ENCODE measurements at regions not wholly inside any gene's neighbourhood (a gene's known extent, or its start where the extent isn't known, plus 50 kb on each side); places are given as distances from the start of the nearest gene placed in this dataset.
"Not testable (repeated sequence)": the region's sequence is repeated elsewhere in the genome, so short reads cannot be mapped to it uniquely, and the experiment has no call there.

- Histone ChIP-seq H3K4me1 (no peaks in the 10 kb centered on the region), H3K4me3 (no peak overlapping the region), H3K27ac (no peak overlapping the region), H3K36me3 (no peaks in the 10 kb centered on the region), H3K27me3 (no peaks in the 10 kb centered on the region), H3K9me3 (replicated peaks) (no peaks in the 10 kb centered on the region)
- DNase-seq = no peak
These were observed 234.1 kb upstream of the TOM1L1 start for GRCh38 chr17:54666559-54666958.

GRCh38 chr17:54678158-54678557, 222.5 kb upstream of the TOM1L1 start:
- DNase-seq = no peak
- Histone ChIP-seq H3K27me3 (no peaks in the 10 kb centered on the region), H3K4me3 (no peak overlapping the region), H3K4me1 (peaks cover 7% of the 10 kb centered on the region), H3K27ac (no peak overlapping the region), H3K9me3 (replicated peaks) (no peaks in the 10 kb centered on the region), H3K36me3 (no peaks in the 10 kb centered on the region)

- H3K27ac ChIP-seq = peak overlapping the region; percentile 22; the same call in 1 of the 2 replicates
- peak in 1 of 2 experiments; percentile 15 for DNase-seq
- H3K9me3 ChIP-seq (replicated peaks) = no peaks in the 10 kb centered on the region
- no peaks in the 10 kb centered on the region for H3K36me3 ChIP-seq
- no peak overlapping the region for H3K4me3 ChIP-seq
- no peaks in the 10 kb centered on the region for H3K27me3 ChIP-seq
- H3K4me1 ChIP-seq = peaks cover 7% of the 10 kb centered on the region
These were observed 220.2 kb upstream of the TOM1L1 start for GRCh38 chr17:54680410-54680809.

GRCh38 chr17:54694287-54694887, 206.3 kb upstream of the TOM1L1 start:
- no peak for DNase-seq
- no peaks in the 10 kb centered on the region for H3K27me3 ChIP-seq
- H3K9me3 ChIP-seq (replicated peaks) = no peaks in the 10 kb centered on the region
- H3K4me1 ChIP-seq = no peaks in the 10 kb centered on the region
- no peaks in the 10 kb centered on the region for H3K36me3 ChIP-seq
- no peak overlapping the region for H3K4me3 ChIP-seq
- H3K27ac ChIP-seq = no peak overlapping the region

- not testable (repeated sequence) for H3K9me3 ChIP-seq (replicated peaks); H3K36me3 ChIP-seq; DNase-seq; H3K27me3 ChIP-seq; H3K4me1 ChIP-seq; H3K4me3 ChIP-seq; H3K27ac ChIP-seq
These were observed 187.9 kb upstream of the TOM1L1 start for GRCh38 chr17:54712798-54713197.

GRCh38 chr17:54718286-54718685, 182.4 kb upstream of the TOM1L1 start:
- Histone ChIP-seq H3K9me3 (replicated peaks) (no peaks in the 10 kb centered on the region), H3K4me3 (no peak overlapping the region), H3K27ac (no peak overlapping the region), H3K36me3 (no peaks in the 10 kb centered on the region), H3K4me1 (no peaks in the 10 kb centered on the region), H3K27me3 (no peaks in the 10 kb centered on the region)
- DNase-seq = no peak

- no peak for DNase-seq
- H3K36me3 ChIP-seq = no peaks in the 10 kb centered on the region
These were observed 173.0 kb upstream of the TOM1L1 start for GRCh38 chr17:54727624-54728023.

GRCh38 chr17:54736573-54736972, 164.1 kb upstream of the TOM1L1 start:
- DNase-seq = peak in 1 of 2 experiments; percentile 5

More at GRCh38 chr17:54727624-54728023, 173.0 kb upstream of the TOM1L1 start:
- Histone ChIP-seq H3K4me1 (no peaks in the 10 kb centered on the region), H3K27me3 (no peaks in the 10 kb centered on the region), H3K27ac (no peak overlapping the region), H3K4me3 (no peak overlapping the region), H3K9me3 (replicated peaks) (peaks cover 5% of the 10 kb centered on the region)

GRCh38 chr17:54738496-54738895, 162.2 kb upstream of the TOM1L1 start:
- Histone ChIP-seq H3K4me3 (no peak overlapping the region), H3K9me3 (replicated peaks) (no peaks in the 10 kb centered on the region), H3K36me3 (no peaks in the 10 kb centered on the region), H3K27ac (no peak overlapping the region), H3K27me3 (no peaks in the 10 kb centered on the region), H3K4me1 (no peaks in the 10 kb centered on the region)
- DNase-seq = no peak

More at GRCh38 chr17:54736573-54736972, 164.1 kb upstream of the TOM1L1 start:
- Histone ChIP-seq H3K9me3 (replicated peaks) (no peaks in the 10 kb centered on the region), H3K27ac (no peak overlapping the region), H3K4me1 (no peaks in the 10 kb centered on the region), H3K27me3 (no peaks in the 10 kb centered on the region), H3K36me3 (no peaks in the 10 kb centered on the region), H3K4me3 (no peak overlapping the region)

- Histone ChIP-seq H3K36me3 (no peaks in the 10 kb centered on the region), H3K27me3 (no peaks in the 10 kb centered on the region), H3K27ac (no peak overlapping the region), H3K9me3 (replicated peaks) (no peaks in the 10 kb centered on the region), H3K4me1 (no peaks in the 10 kb centered on the region), H3K4me3 (no peak overlapping the region)
- no peak for DNase-seq
These were observed 155.9 kb upstream of the TOM1L1 start for GRCh38 chr17:54744750-54745149.

GRCh38 chr17:54745239-54745638, 155.4 kb upstream of the TOM1L1 start:
- no peaks in the 10 kb centered on the region for H3K4me1 ChIP-seq
- DNase-seq = no peak
- no peaks in the 10 kb centered on the region for H3K9me3 ChIP-seq (replicated peaks)
- no peak overlapping the region for H3K27ac ChIP-seq
- no peaks in the 10 kb centered on the region for H3K36me3 ChIP-seq
- no peak overlapping the region for H3K4me3 ChIP-seq
- no peaks in the 10 kb centered on the region for H3K27me3 ChIP-seq

GRCh38 chr17:54745862-54746261, 154.8 kb upstream of the TOM1L1 start:
- no peak for DNase-seq
- Histone ChIP-seq H3K27ac (no peak overlapping the region), H3K36me3 (no peaks in the 10 kb centered on the region), H3K9me3 (replicated peaks) (no peaks in the 10 kb centered on the region), H3K27me3 (no peaks in the 10 kb centered on the region), H3K4me1 (no peaks in the 10 kb centered on the region), H3K4me3 (no peak overlapping the region)

- H3K9me3 ChIP-seq (replicated peaks) = no peaks in the 10 kb centered on the region
- H3K27ac ChIP-seq = no peak overlapping the region
- H3K4me3 ChIP-seq = no peak overlapping the region
- no peaks in the 10 kb centered on the region for H3K4me1 ChIP-seq
- H3K36me3 ChIP-seq = no peaks in the 10 kb centered on the region
- H3K27me3 ChIP-seq = no peaks in the 10 kb centered on the region
- peak in 1 of 2 experiments; percentile 9 for DNase-seq
These were observed 151.5 kb upstream of the TOM1L1 start for GRCh38 chr17:54749157-54749556.

- Histone ChIP-seq H3K27ac (no peak overlapping the region), H3K27me3 (no peaks in the 10 kb centered on the region), H3K36me3 (no peaks in the 10 kb centered on the region), H3K4me1 (no peaks in the 10 kb centered on the region), H3K9me3 (replicated peaks) (no peaks in the 10 kb centered on the region), H3K4me3 (no peak overlapping the region)
- peak; percentile 12 to 41 for DNase-seq
These were observed 146.1 kb upstream of the TOM1L1 start for GRCh38 chr17:54754560-54754959.

GRCh38 chr17:54760836-54761235, 139.8 kb upstream of the TOM1L1 start:
- H3K9me3 ChIP-seq (replicated peaks) = no peaks in the 10 kb centered on the region
- no peak overlapping the region for H3K27ac ChIP-seq
- H3K4me1 ChIP-seq = no peaks in the 10 kb centered on the region
- DNase-seq = no peak
- no peaks in the 10 kb centered on the region for H3K27me3 ChIP-seq
- no peaks in the 10 kb centered on the region for H3K36me3 ChIP-seq
- no peak overlapping the region for H3K4me3 ChIP-seq

GRCh38 chr17:54770836-54771235, 129.8 kb upstream of the TOM1L1 start:
- no peaks in the 10 kb centered on the region for H3K27me3 ChIP-seq
- H3K27ac ChIP-seq = peak overlapping the region; percentile 34
- no peak overlapping the region for H3K4me3 ChIP-seq
- no peaks in the 10 kb centered on the region for H3K9me3 ChIP-seq (replicated peaks)
- no peaks in the 10 kb centered on the region for H3K36me3 ChIP-seq
- peaks cover 11% of the 10 kb centered on the region; the same call in 1 of the 2 replicates for H3K4me1 ChIP-seq
- DNase-seq = peak; percentile 35 to 56
